GM18508 (cell line): ENCODE measurements at regions not wholly inside any gene's neighbourhood (a gene's known extent, or its start where the extent isn't known, plus 50 kb on each side); places are given as distances from the start of the nearest gene placed in this dataset.
"Not testable (repeated sequence)": the region's sequence is repeated elsewhere in the genome, so short reads cannot be mapped to it uniquely, and the experiment has no call there.

Source experiments
- ATAC-seq: cut with Tn5 transposase; IDR thresholded peaks from one replicate; pipeline ENCODE4 v1.9.1; 2021; ENCODE audit warnings: moderate number of reproducible peaks; ENCODE audit not compliant: insufficient read depth, unreplicated experiment

DNA sequence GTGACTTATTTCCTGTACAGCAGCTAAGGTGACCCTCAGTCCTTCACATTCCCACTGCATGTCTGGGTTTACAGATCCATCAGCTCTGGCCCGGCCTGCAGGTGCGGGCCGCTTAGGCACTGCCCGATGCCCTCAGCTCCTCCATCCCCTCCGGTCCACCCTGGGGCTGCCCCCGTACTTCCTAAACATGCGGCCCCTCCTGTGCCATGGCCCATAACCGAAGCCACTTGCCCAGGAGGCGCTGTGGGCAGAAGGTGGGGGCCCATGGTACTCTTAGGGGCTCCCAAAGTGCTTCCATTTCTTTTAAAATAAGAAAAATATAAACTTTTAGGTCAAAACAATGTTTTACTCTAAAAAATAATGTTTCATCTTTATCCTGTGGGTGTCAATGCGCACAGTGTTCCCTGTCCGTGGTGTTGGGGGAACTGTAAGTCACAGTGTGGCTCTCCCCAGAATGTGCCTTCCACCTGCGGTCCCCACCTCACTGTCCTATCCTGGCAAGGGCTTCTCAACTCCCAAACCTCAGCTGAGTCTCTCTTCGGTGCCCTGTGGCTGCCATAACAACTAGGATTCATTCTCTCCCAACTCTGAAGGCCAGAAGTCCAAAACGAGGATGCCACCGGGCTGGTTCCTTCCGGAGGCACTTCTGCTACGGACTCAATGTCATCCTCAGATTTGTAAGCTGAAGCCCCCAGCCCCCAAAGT lies 132.7 kb upstream of the LPCAT1 start:
- no peak for ATAC-seq

DNA sequence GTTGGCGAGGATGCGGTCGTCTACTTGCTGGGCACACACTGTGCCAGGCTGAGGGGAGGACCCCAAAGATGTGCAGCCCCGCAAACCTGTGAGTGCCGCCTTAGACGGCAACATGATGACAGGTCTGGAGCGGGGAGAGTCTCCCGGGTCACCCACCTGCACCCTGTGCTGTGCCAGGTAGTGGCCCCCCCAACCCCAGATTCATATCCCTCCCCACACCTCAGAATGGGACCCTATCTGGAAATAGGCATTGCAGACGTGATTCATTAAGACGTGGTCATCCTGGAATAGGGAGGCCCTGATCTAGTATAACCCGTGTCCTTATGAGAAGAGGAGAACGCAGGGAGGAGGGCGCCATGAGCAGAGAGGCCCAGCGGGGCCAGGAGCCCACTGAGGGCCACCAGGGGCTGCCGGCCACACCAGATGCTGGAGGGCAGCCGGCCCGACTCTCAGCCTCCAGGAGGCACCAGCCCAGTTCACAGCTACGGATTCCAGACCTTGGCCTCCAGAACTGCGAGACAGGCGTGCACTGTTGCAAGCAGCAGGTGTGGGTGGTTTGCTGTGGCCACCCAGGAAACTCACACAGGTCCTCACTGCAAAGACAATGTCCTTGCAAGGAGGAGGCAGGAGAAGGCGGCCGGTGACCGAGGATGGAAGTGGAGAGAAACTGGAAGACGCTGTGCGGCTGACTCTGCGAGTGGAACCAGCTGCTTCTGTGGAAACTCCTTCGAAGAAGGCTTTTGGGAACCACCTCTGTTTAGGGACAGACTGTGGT lies 131.9 kb upstream of the LPCAT1 start:
- no peak for ATAC-seq

DNA sequence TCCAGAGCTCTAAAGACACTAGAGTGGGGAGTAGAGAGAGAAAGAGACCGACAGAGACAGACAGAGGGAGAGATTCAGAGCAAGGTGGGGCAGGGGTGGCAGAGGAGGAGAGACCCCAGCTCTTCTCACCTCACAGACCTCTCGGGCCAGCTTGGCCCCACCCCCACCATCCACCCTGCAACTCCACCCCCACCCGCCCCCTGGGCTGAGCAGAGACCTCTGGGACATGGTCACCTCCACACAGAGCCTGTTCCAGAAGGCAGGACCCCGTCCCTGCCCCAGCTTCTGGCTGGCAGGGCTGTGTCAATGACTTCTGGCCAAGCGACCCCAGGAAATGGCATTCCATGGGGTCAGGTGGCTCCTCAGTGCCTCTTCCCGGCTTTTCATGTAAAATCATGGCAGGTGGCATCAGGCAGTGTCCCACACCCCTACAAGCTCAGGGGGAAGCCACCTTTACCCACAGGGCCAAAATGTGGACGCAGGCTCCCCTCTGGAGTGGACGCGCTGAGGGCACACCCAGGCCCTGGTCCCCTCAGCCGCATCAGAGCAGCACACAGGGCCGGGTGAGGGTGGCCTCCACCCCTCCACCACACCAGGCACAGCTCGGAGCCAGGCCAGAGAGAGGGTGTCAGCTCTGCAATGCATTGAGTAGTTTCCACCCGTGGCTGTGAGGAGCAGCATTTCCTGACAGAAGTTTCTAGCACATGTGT lies 131.2 kb upstream of the LPCAT1 start:
- no peak for ATAC-seq

DNA sequence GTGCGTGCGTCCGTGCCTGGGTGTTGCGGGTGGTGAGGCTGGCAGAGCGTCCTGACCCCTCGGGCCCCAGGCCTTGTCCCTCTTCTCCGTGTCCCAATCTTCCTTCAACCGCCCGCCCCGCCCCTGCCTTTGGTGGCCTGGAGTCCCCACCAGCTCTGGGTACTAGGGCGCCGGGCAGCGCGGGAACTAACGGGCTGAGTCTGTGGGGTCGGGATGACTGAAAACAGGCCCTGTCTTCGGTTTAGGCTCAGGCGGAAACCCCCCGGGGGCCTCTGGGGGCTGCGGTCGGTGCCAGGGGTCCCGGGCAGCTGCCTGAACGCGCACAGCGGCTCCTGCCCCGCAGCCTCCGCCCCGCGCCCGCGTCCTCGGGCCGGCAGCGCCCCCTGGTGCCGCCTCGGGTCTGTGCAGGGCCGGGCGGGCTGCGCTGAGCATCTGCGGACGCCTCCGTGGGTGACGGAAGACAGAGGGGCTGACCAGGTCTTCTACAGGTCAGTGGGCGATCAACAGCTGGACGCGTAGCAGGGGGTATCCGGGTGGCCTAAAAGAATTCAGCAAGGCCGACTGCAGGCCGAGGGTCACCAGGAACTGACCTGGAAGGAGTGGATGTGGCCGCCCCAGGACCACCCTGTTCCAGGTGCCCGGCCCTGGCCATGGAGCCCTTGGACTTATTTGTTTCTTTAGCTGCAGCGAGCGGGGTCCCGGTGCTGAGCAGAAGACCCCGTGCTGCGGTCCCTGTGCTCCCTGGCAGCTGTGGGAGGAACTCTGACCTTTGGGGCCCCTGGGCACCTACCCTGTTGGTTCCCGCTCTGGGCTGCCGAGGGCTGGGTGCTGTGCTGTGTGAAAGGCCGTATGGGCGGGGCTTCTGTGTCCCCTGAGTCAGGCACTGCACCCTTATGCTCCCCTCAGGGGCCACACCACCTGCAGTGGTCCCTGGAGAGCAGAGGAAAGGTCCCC lies 130.2 kb upstream of the LPCAT1 start:
- peak; percentile 51 for ATAC-seq

DNA sequence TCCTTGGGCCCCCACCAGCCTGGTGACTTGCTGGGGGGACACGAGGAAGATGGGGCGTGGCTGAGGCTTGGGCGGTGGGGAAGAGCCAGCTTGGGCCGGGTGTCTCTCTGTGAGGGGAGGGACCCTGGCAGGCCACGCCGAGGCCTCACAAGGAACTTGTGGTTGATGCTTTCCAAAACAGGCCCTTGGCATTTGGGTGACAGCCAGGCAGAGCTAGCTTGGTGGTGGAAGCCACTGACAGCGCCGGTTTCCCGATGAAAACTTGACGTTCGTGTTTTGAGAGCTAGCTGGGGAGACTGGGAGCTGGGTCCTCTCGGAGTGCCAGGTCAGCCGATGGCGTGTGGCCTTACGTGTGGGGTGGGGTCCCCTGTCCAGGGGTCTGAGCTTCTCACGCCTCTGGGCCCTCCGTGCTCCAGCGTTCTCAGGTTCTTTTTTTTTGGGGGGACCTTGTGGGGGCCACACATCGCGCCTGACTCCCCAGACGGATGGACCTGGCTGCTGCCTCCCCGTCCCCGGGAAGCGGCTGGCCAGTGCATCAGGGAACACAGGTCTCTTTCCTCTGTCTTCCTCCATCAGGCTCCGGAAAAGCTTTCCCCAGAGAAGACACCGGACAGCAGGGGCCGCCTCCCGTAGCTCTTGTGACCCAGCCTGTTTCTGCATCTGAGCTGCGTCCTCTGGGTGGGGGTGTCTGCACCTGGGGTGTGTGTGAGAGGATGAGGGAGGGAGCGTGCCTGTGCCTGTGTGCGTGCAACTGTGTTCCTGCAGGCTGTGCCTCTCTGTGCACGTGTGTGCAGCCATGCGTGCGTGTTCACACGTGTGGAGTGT lies 129.3 kb upstream of the LPCAT1 start:
- peak; percentile 25 for ATAC-seq

DNA sequence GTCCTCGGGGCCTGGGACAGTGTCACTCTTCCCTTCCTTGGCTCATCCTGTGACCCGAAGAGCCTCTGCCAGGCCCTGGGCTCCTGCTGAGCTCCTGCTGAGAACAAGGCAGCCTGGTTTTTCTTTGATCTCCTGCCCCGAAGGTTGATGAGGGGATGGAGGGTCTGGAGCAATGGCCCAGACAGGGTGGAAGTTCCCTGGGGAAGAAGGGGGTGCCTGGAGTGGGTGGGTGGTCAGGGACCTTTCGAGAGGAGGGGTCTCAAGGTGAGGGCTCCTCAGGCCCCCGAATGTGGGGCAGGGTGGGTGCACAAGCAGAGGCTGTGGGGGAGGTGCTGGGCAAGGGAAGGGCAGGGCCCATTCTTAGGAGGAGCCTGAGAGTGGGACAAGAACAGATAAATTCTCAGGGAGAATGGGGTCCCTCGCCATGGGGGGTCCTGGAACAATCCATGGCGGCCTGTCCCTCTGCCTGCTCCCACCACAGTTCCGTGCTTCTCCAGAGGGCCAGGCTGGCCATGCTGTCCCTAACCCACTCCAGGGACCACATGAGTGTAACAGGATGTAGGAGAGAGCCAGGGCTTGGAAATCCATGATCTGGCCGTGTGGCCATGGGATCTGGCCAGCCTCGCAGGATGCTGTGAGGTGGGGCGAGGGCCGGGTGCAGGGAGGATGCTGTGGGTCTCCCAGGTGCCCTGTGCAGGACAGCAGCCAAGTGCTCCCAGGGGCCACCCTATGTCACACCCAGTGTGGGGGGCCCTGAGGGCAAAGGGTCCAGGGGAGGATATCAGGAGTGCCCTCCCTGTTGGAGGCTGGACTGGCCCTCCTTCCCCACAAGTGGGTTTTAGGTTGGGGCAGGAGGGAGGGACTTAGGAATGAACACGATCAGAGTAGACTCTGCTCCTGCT lies 128.5 kb upstream of the LPCAT1 start:
- ATAC-seq, result no peak

DNA sequence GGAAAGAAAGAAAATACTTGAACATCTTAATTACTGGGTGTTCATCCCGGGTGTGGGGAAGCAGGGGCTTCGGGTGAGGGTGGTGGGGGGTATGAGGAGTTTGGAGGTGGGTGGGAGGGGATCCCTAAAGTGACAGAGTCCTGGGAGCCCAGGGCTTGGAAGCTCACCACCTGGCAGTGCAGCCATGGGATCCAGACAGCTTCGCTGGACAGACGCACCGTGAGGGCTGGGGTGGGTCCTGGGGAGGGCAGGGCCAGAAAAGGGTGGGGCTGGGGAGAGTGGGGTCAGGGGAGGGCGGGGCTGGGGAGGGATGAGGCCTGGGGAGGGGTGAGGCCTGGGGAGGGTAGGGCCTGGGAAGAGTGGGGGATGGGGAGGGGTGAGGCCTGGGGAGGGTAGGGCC lies 127.5 kb upstream of the LPCAT1 start:
- no peak for ATAC-seq

DNA sequence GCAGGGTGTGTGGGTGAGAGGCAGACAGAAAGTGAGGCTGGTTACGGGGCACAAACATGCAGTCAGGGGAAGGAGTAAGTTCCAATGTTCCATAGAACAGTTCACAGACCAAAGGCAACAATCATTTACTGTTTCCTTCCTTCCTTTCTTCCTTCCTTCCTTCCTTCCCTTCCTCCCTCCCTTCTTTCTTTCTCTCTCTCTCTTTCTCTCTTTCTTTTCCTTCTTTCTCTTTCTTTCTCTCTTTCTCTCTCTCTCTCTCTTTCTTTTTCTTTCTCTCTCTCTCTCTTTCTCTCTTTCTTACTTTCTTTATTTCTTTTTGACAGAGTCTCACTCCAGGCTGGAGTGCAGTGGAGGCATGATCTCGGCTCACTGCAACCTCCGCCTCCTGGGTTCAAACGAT lies 125.8 kb upstream of the LPCAT1 start:
- no peak for ATAC-seq

DNA sequence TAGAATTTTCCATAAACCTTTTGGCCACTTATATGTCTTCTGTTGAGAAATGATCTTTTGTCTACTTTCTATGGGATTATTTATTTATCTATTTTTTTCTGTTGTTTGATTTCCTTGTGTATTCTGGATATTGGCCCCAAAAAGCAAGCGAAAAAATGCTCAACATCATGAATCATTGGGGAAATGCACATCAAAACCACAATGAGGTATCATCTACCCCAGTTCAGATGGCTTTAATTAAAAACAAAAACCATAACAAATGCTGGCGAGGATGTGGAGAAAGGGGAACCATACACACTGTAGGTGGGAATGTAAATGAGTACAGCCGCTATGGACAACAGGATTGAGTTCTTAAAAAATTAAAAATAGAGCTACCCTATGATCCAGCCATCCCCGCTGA lies 125.0 kb upstream of the LPCAT1 start:
- no peak for ATAC-seq

DNA sequence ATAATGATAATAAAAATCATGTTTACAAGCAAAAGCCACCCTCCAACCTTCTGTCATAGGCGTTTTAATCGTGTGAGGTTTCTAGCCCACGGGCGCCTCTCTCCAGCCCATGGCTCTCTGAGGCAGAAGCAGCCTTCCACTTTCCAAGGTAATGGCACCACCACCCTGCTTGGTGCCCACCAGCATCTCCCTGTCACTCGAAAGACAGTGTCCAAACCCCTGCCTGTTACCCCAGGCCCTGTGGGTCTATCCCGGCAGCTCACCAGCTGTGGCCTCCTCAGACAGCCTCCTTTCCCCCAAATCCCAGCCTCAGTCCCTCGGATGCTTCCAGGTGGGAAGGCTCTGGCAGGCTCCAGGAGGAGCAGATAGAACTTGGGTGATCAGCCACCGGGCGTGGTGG lies 123.8 kb upstream of the LPCAT1 start:
- no peak for ATAC-seq

DNA sequence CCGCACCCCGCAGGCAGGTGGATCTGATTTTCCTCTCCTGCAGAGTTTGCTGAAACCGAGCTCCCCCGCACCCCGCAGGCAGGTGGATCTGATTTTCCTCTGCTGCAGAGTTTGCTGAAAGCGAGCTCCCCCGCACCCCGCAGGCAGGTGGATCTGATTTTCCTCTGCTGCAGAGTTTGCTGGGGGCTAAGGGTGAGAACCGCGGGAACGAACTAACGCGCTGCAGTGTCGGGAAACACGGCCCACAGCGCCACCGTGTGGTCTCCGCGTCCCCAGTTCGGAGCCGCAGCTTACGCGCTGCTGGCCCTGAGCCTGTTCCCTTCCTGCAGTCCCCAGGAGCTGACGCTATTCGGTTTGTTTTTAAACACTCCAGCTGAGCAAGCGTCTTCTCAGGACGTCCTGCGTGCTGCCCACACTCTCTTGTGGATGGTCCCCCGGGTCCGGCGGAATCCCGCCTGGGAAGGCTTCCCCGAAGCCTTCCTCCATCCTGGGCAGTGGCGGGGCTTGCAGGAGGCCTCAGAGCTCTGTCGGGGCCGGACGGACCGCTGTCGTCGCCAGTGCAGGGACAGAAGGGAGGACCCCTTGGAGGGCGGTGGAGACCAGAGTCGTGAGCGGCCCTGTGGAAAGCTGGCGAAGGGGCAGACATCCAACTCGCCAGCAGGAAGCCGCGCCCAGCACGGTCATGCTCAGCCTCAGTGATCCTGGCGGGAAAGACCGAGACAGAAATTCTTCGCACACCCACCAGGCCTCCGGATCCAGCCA lies 121.2 kb upstream of the LPCAT1 start:
- no peak for ATAC-seq

DNA sequence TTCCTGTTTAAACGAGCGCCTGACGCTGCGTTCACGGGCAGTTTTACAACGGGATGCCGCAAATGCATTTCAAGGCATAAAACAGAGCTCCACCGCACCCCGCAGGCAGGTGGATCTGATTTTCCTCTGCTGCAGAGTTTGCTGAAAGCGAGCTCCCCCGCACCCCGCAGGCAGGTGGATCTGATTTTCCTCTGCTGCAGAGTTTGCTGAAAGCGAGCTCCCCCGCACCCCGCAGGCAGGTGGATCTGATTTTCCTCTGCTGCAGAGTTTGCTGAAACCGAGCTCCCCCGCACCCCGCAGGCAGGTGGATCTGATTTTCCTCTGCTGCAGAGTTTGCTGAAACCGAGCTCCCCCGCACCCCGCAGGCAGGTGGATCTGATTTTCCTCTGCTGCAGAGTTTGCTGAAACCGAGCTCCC lies 120.6 kb upstream of the LPCAT1 start:
- not testable (repeated sequence) for ATAC-seq

DNA sequence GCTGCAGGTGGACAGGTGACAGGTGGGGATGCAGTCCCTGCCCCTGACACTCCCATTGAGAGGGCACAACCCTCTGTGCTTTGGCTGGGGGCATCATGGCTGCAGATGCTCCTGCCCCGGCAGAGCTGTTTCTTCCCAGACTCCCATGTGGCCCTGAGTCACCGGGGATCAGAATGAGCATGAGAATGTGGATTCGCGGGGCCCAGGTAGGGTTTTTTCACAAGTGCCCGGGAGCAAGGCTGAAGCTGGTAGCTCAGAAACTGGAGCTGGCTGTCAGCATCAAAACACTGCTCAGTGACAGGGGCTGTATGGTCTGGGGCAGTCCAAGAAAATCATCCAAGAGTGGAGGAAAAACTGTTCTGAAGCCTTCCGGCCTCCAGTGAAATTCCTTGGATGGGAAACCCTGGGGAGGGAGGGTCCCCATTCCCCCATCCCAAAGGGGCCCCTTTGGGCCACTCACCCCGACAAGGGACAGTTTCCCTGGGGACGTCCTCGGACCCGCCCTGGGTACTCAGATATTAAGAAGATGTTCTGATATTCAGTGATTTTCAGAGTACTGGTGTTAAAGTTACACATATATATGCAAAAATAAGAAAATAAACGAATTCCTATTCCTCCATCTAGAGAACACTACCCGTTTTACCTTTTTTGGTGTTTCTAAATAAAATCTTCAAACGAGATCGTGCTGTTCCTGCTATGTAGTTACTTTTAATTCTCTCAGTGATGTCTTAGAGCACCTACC lies 120.1 kb upstream of the LPCAT1 start:
- ATAC-seq, result no peak

DNA sequence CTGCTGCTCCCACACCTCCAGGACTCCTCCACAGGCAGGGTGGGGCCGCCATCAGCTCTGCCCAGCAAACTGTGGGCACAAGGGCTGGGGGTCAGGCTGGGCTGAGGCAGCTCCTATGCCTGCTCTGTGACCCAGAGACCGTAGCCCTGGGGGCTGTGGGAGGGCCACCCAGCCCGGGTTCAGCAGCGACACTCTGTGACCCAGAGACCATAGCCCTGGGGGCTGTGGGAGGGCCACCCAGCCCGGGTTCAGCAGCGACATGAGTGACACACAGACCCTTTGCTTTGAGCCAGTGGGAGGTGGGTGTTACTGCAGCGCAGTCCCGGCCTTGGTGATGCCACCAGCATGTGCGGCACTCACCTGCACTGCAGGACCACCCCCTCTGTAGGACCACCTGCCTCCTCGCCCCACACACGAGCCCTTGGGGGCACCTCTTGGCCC lies 118.9 kb upstream of the LPCAT1 start:
- ATAC-seq, result no peak

DNA sequence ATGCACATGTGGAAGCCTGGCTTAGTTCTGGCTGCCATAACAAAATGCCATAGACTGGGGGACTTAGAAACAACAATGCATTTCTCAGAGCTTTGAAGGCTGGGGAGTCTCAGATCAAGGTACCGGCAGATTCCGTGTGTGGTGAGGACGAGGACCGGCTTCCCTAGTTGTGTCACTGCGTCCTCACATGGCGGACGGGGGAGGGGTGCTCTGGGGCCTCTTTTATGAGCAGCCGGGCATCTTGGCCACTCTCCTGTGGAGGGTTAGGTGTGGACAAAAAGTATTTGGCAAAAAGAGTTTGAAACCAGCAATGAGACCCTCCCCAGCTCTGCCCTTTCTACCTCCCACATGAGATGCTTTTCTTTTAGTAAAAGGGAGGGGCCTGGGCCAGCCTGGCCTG lies 118.5 kb upstream of the LPCAT1 start:
- no peak for ATAC-seq

DNA sequence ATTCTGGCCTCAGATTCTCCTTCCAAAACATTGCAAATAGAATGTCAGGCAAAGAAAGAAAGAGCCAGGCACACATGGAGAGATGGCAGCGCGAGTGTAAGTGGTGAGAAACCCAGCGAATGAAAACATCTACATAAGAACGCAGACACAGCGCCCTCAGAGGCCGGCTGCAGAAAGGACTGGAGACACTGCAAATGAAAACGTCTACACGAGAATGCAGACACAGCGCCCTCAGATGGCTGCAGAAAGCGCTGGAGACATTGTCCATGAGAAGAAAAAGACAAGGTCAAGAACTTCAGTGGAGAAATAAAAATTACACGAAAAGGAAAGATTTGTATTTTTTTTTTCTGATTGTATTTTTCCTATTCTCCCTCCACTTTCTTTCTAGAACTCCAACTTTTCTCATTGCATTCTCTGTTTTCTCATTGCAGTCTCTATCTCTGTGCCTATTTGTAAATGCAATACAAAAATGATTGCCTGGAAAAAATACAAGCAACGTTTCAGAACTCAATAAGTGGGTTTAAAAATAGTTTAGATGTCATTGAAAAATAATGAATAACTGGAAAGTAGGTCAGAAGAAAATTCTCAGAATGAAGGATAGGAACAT lies 117.9 kb upstream of the LPCAT1 start:
- no peak for ATAC-seq

DNA sequence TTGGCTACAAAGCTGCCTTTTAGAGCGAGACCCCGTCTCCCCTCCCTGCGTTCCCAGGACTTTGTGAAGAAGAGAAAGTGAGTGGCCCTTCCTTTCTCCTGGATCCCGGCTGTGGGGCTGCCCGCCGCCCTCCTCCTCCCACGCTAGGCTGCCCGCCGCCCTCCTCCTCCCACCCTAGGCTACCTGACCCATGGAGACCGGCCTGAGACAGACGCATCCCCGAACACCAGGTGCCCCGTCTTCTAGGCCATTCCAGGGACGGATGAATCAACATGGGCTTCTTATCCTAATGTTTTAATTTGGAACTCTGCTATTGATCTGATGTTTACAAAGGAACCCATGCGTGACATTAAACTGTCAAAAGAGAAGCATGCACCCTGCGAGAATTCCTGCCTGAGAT lies 117.3 kb upstream of the LPCAT1 start:
- ATAC-seq, result no peak
